Nephron (organoid): ENCODE measurements at regions not wholly inside any gene's neighbourhood (a gene's known extent, or its start where the extent isn't known, plus 50 kb on each side); places are given as distances from the start of the nearest gene placed in this dataset.

Experiments
- H3K27ac Mint-ChIP-seq, 3 experiments: 2 replicates each; pipeline ENCODE4 v1.8.0; 2020; ENCODE audit warnings: mixed read lengths in 3 of 3, mild to moderate bottlenecking in 2 of 3, moderate library complexity in 1 of 3
- H3K27me3 Mint-ChIP-seq: 2 replicates; pipeline ENCODE4 v1.8.0; 2021; ENCODE audit warnings: low read depth, mild to moderate bottlenecking, moderate library complexity, mixed read lengths
- H3K36me3 Mint-ChIP-seq: 2 replicates; pipeline ENCODE4 v1.8.0; 2020; ENCODE audit warnings: low read depth, mixed read lengths
- H3K4me1 Mint-ChIP-seq: 2 replicates; pipeline ENCODE4 v1.8.0; 2020; ENCODE audit warnings: mixed read lengths
- H3K4me3 Mint-ChIP-seq, 3 experiments: 2 replicates each; pipeline ENCODE4 v1.8.0; 2020; ENCODE audit warnings: mild to moderate bottlenecking in 3 of 3, mixed read lengths in 3 of 3, moderate library complexity in 2 of 3
- H3K9me3 Mint-ChIP-seq: 2 replicates; pipeline ENCODE4 v1.8.0; 2020; ENCODE audit warnings: mixed read lengths
- CTCF ChIP-seq, 3 experiments: fragments of 200-600 bp; sonication (generic); IDR thresholded peaks; one replicate each; pipeline ENCODE4 v1.5.0; 2021; ENCODE audit warnings: antibody characterized with exemption in 3 of 3; ENCODE audit not compliant: unreplicated experiment in 3 of 3

DNA sequence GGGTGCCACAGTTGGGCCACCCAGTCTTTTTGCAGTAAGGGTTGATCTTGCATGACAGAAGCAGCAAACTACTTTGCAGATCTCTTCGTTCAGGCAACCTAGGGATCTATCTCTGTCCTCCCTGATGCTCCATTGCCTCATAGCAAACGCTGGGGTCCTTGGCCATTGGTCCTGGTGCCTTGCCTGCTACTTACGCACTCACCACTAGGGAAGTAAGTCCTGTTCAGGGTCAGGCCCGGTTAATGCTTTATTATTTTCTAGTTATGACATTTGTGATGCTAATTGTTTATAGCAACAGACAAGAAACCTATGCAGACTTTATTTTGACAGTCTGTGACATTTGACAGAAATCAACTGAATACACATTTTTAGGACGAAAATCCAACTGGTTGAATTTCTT lies 326.5 kb upstream of the FMN2 start:
- no peak overlapping the region for H3K27ac Mint-ChIP-seq

DNA sequence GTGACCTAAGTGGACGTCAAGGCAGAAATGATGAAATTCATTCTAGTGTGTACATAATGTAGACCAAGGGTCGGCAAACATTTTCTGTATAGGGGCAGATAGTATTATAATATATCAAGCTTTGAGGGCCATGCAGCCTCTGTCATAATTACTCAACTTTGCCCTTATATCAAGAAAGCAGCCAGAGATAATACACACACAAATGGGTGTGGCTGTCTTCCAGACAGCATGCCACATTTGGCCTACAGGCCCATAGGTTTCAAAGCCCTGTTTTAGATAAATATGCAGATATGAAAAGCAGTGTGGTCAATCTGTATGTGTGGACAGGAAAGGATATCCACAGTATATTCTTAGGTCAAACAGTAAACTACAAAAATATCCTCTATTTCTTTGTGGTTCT lies 320.1 kb upstream of the FMN2 start:
- Mint-ChIP-seq H3K27me3 (peaks cover under 1% of the 10 kb centered on the region), H3K9me3 (no peaks in the 10 kb centered on the region), H3K4me3 (no peak overlapping the region), H3K4me1 (peaks cover 15% of the 10 kb centered on the region), H3K27ac (no peak overlapping the region), H3K36me3 (no peaks in the 10 kb centered on the region)
- no peak for TF ChIP-seq CTCF (IDR thresholded peaks at IDR 0.05; ENCODE audit: unreplicated experiment in 3 of 3)

More for the DNA sequence above, 326.5 kb upstream of the FMN2 start:
- Mint-ChIP-seq H3K4me1 (peaks cover 29% of the 10 kb centered on the region), H3K27me3 (peaks cover 4% of the 10 kb centered on the region), H3K36me3 (no peaks in the 10 kb centered on the region), H3K9me3 (no peaks in the 10 kb centered on the region), H3K4me3 (no peak overlapping the region)
- no peak for TF ChIP-seq CTCF (IDR thresholded peaks at IDR 0.05; ENCODE audit: unreplicated experiment in 3 of 3)

- Mint-ChIP-seq H3K4me1 (peaks cover 15% of the 10 kb centered on the region), H3K4me3 (no peak overlapping the region), H3K36me3 (no peaks in the 10 kb centered on the region), H3K9me3 (no peaks in the 10 kb centered on the region), H3K27ac (peak overlapping the region in 1 of 3 experiments; percentile 23), H3K27me3 (peaks cover 3% of the 10 kb centered on the region)
- no peak for TF ChIP-seq CTCF (IDR thresholded peaks at IDR 0.05; ENCODE audit: unreplicated experiment in 3 of 3)
These were observed 319.2 kb upstream of the FMN2 start for GRCh38 chr1:239772446-239772845.

GRCh38 chr1:239775466-239775865 lies 316.2 kb upstream of the FMN2 start:
- H3K4me3 Mint-ChIP-seq: no peak overlapping the region
- H3K27me3 Mint-ChIP-seq: peaks cover 3% of the 10 kb centered on the region
- H3K4me1 Mint-ChIP-seq: peaks cover 15% of the 10 kb centered on the region
- H3K36me3 Mint-ChIP-seq: no peaks in the 10 kb centered on the region
- no peaks in the 10 kb centered on the region for H3K9me3 Mint-ChIP-seq
- TF ChIP-seq CTCF (IDR thresholded peaks at IDR 0.05; ENCODE audit: unreplicated experiment in 3 of 3): no peak
- no peak overlapping the region for H3K27ac Mint-ChIP-seq

DNA sequence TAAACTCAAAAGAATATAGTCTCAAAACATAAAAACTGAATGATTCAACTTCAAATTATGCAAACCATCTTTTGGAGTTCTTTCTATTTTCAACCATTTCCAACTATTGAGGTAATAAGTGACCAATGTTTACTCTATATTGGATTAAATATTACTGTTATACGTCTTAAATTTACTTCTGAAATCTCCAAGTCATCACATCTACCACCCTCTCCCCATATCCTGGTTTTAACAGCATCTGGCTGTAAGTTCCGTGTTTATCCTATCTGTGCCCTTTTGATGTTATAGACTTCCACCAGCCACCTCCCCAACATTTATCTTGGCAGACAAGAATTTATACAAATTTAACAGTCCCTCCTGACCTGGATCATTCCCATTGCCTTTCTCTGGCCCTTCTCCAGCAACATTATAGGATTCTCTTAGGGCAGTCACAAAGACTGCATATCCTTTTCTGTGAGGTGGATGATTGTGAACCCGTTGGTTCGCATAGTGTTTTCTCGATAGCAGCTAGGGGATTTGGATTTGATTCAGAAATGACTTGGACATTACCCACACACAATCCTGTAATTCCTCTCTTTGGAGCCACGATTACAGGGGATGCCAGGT lies 313.4 kb upstream of the FMN2 start:
- peaks cover 10% of the 10 kb centered on the region for H3K9me3 Mint-ChIP-seq
- H3K27me3 Mint-ChIP-seq: peaks cover 3% of the 10 kb centered on the region
- no peak for TF ChIP-seq CTCF (IDR thresholded peaks at IDR 0.05; ENCODE audit: unreplicated experiment in 3 of 3)
- no peak overlapping the region for H3K27ac Mint-ChIP-seq
- no peak overlapping the region for H3K4me3 Mint-ChIP-seq
- peaks cover 9% of the 10 kb centered on the region for H3K4me1 Mint-ChIP-seq
- H3K36me3 Mint-ChIP-seq: no peaks in the 10 kb centered on the region

GRCh38 chr1:239779962-239780361 lies 311.7 kb upstream of the FMN2 start:
- peaks cover 13% of the 10 kb centered on the region for H3K4me1 Mint-ChIP-seq
- no peaks in the 10 kb centered on the region for H3K36me3 Mint-ChIP-seq
- no peak overlapping the region for H3K4me3 Mint-ChIP-seq
- H3K9me3 Mint-ChIP-seq: peaks cover 10% of the 10 kb centered on the region
- TF ChIP-seq CTCF (IDR thresholded peaks at IDR 0.05; ENCODE audit: unreplicated experiment in 3 of 3): no peak
- no peak overlapping the region for H3K27ac Mint-ChIP-seq
- peaks cover 6% of the 10 kb centered on the region for H3K27me3 Mint-ChIP-seq
